ENCODE measurements at regions not wholly inside any gene's neighbourhood (a gene's known extent, or its start where the extent isn't known, plus 50 kb on each side); places are given as distances from the start of the nearest gene placed in this dataset.

DNA sequence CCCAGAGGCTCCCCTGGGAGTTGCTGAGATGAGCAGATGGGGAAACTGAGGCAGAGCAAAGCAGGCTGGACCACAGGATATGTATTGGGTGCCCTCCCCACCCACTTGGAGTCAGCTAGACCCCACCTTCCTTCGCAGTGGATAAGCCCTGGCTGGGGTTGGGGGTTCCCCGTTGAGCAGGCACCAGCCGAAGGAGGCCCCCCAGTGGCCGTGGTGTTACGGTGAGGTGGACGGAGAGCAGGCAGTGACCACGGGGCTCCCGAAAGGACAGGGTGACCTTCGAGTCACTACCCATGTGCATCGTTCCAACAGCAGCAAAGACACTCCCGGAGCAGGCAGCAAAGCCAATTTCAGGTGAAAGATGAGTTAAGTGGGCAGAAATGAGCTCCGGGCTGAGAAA, 62.4 kb upstream of the ADGRE5 start:
- TF ChIP-seq, protein P1, sequence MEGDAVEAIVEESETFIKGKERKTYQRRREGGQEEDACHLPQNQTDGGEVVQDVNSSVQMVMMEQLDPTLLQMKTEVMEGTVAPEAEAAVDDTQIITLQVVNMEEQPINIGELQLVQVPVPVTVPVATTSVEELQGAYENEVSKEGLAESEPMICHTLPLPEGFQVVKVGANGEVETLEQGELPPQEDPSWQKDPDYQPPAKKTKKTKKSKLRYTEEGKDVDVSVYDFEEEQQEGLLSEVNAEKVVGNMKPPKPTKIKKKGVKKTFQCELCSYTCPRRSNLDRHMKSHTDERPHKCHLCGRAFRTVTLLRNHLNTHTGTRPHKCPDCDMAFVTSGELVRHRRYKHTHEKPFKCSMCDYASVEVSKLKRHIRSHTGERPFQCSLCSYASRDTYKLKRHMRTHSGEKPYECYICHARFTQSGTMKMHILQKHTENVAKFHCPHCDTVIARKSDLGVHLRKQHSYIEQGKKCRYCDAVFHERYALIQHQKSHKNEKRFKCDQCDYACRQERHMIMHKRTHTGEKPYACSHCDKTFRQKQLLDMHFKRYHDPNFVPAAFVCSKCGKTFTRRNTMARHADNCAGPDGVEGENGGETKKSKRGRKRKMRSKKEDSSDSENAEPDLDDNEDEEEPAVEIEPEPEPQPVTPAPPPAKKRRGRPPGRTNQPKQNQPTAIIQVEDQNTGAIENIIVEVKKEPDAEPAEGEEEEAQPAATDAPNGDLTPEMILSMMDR (IDR thresholded peaks at IDR 0.05) = peak in 1 of 6 experiments; percentile 14
- no peak for TF ChIP-seq POLR2A (IDR thresholded peaks at IDR 0.05)

Measured in thyroid gland (tissue), 4 donors.